H1 (cell line): ENCODE measurements at regions not wholly inside any gene's neighbourhood (a gene's known extent, or its start where the extent isn't known, plus 50 kb on each side); places are given as distances from the start of the nearest gene placed in this dataset.

Source experiments
- CTCF ChIA-PET: fragments of 300-600 bp; sonication (Branson Sonifier 250); formaldehyde crosslinking; loops from one replicate; lab custom pipeline; 2021; ENCODE audit not compliant: partially characterized antibody; lab: Charles Lee
- POLR2A ChIA-PET: fragments of 300-600 bp; sonication (Branson Sonifier 250); formaldehyde crosslinking; loops from one replicate; lab custom pipeline; 2021; ENCODE audit warnings: inconsistent platforms; ENCODE audit not compliant: partially characterized antibody; lab: Charles Lee
- DNase-seq, 2 experiments: peaks; one replicate each; pipeline versions ENCODE4 v3.0.0 to v3.0.0-alpha.2; 2010 to 2022; ENCODE audit warnings: low spot score in 2 of 2, low read depth in 1 of 2, mixed read lengths in 1 of 2
- FAIRE-seq: peaks from 2 replicates; lab custom pipeline; 2011; peaks lifted over from hg19 to GRCh38; lab: Jason Lieb, UNC
- H2AFZ ChIP-seq: 2 replicates; pipeline ENCODE4 v1.8.1; 2012; ENCODE audit warnings: low read length, inconsistent platforms
- H2AK5ac ChIP-seq: 2 replicates; pipeline ENCODE4 v1.6.1; 2013; ENCODE audit warnings: low read depth, low read length
- H2BK120ac ChIP-seq: replicated peaks from 2 replicates; pipeline ENCODE3; 2013; ENCODE audit warnings: low read depth, low read length, inconsistent platforms
- H2BK12ac ChIP-seq: 2 replicates; pipeline ENCODE4 v1.6.1; 2013; ENCODE audit warnings: low read depth, low read length
- H2BK15ac ChIP-seq: 2 replicates; pipeline ENCODE4 v1.6.1; 2013; ENCODE audit warnings: low read length
- H2BK20ac ChIP-seq: 2 replicates; pipeline ENCODE4 v1.6.1; 2013; ENCODE audit warnings: low read length
- H2BK5ac ChIP-seq: 2 replicates; pipeline ENCODE4 v1.6.1; 2013; ENCODE audit warnings: low read depth, low read length
- H3K14ac ChIP-seq: 2 replicates; pipeline ENCODE4 v1.6.1; 2013; ENCODE audit warnings: inconsistent platforms; ENCODE audit not compliant: insufficient read length
- H3K18ac ChIP-seq: 2 replicates; pipeline ENCODE4 v1.6.1; 2013; ENCODE audit warnings: low read length; ENCODE audit errors: extremely low read depth
- H3K23ac ChIP-seq: 2 replicates; pipeline ENCODE4 v1.6.1; 2013; ENCODE audit warnings: inconsistent platforms; ENCODE audit not compliant: insufficient read length
- H3K23me2 ChIP-seq: 2 replicates; pipeline ENCODE4 v1.6.1; 2013; ENCODE audit warnings: low read depth, low read length
- H3K27ac ChIP-seq: 2 replicates; pipeline ENCODE4 v1.6.1; 2011; ENCODE audit warnings: low read depth, low read length, inconsistent platforms
- H3K27me3 ChIP-seq, 4 experiments: replicated peaks in 1 of 4; 1 replicate in 1 of 4; 2 replicates in 3 of 4; pipeline versions ENCODE4 v1.6.1 to v1.8.1; 2011 to 2013; ENCODE audit warnings: low read length in 3 of 4, mild to moderate bottlenecking in 3 of 4, inconsistent platforms in 2 of 4, mixed read lengths in 2 of 4, moderate library complexity in 1 of 4; ENCODE audit not compliant: control insufficient read depth in 3 of 4, insufficient read depth in 3 of 4; ENCODE audit errors: extremely low read depth in 1 of 4
- H3K36me3 ChIP-seq, 4 experiments: 2 replicates each; pipeline versions ENCODE4 v1.6.1 to v1.8.1; 2011 to 2013; ENCODE audit warnings: mild to moderate bottlenecking in 4 of 4, low read length in 3 of 4, moderate library complexity in 2 of 4, control low read depth in 1 of 4, inconsistent platforms in 1 of 4; ENCODE audit not compliant: insufficient read depth in 4 of 4, control insufficient read depth in 2 of 4
- H3K4ac ChIP-seq: replicated peaks from 2 replicates; pipeline ENCODE3; 2013; ENCODE audit warnings: low read length, low read depth, mixed read lengths, inconsistent platforms; ENCODE audit not compliant: insufficient read length
- H3K4me1 ChIP-seq, 4 experiments: replicated peaks in 1 of 4; 1 replicate in 1 of 4; 2 replicates in 3 of 4; pipeline versions ENCODE4 v1.6.1 to v1.8.1; 2011 to 2013; ENCODE audit warnings: low read length in 3 of 4, inconsistent platforms in 2 of 4, mixed read lengths in 1 of 4; ENCODE audit not compliant: insufficient read depth in 4 of 4, control insufficient read depth in 3 of 4
- H3K4me2 ChIP-seq, 2 experiments: 2 replicates each; pipeline versions ENCODE4 v1.6.1 to v1.8.1; 2011 to 2013; ENCODE audit warnings: low read depth in 2 of 2, low read length in 2 of 2, control low read depth in 1 of 2, inconsistent platforms in 1 of 2, mild to moderate bottlenecking in 1 of 2; ENCODE audit not compliant: insufficient read depth in 1 of 2
- H3K4me3 ChIP-seq, 4 experiments: fragments of 200-600, 300-600 bp in 1 of 4; sonication (generic), shearing (Covaris generic), sonication (Bioruptor Twin) in 1 of 4; 2 replicates each; pipeline versions ENCODE4 v1.5.1 to v1.8.1; 2011 to 2016; ENCODE audit warnings: low read length in 4 of 4, low read depth in 3 of 4, control low read depth in 2 of 4, inconsistent platforms in 2 of 4, mild to moderate bottlenecking in 2 of 4, mixed read lengths in 1 of 4, moderate library complexity in 1 of 4; ENCODE audit not compliant: insufficient read depth in 2 of 4; ENCODE audit errors: extremely low read depth in 1 of 4
- H3K56ac ChIP-seq: replicated peaks from 2 replicates; pipeline ENCODE3; 2013; ENCODE audit warnings: low read depth, mild to moderate bottlenecking, mixed read lengths, low read length, inconsistent platforms; ENCODE audit not compliant: insufficient read length
- H3K79me1 ChIP-seq: 2 replicates; pipeline ENCODE4 v1.6.1; 2013; ENCODE audit warnings: low read depth, low read length, control low read depth
- H3K79me2 ChIP-seq, 2 experiments: 2 replicates each; pipeline versions ENCODE4 v1.6.1 to v1.8.1; 2012 to 2013; ENCODE audit warnings: low read length in 2 of 2, mild to moderate bottlenecking in 2 of 2, inconsistent platforms in 1 of 2; ENCODE audit not compliant: insufficient read depth in 2 of 2, control insufficient read depth in 1 of 2
- H3K9ac ChIP-seq, 4 experiments: replicated peaks in 1 of 4; 1 replicate in 1 of 4; 2 replicates in 3 of 4; pipeline versions ENCODE4 v1.6.1 to v1.8.1; 2011 to 2013; ENCODE audit warnings: low read depth in 3 of 4, low read length in 3 of 4, control low read depth in 2 of 4, mild to moderate bottlenecking in 2 of 4, moderate library complexity in 2 of 4, inconsistent platforms in 1 of 4; ENCODE audit errors: extremely low read depth in 1 of 4
- H3K9me3 ChIP-seq, 2 experiments: 2 replicates each; pipeline versions ENCODE4 v1.6.1 to v1.8.1; 2012 to 2013; ENCODE audit warnings: mild to moderate bottlenecking in 2 of 2, moderate library complexity in 2 of 2, control low read depth in 1 of 2, inconsistent platforms in 1 of 2, low read depth in 1 of 2, low read length in 1 of 2, mixed read lengths in 1 of 2; ENCODE audit not compliant: insufficient read depth in 2 of 2
- H4K20me1 ChIP-seq, 2 experiments: replicated peaks in 1 of 2; 2 replicates each; pipeline versions ENCODE3 to v1.8.1; 2011 to 2013; ENCODE audit warnings: inconsistent platforms in 2 of 2, low read length in 2 of 2, mild to moderate bottlenecking in 1 of 2; ENCODE audit not compliant: insufficient read depth in 2 of 2, control insufficient read depth in 1 of 2
- H4K5ac ChIP-seq: 2 replicates; pipeline ENCODE4 v1.6.1; 2013; ENCODE audit warnings: low read length, low read depth, mixed read lengths, inconsistent platforms; ENCODE audit not compliant: insufficient read length
- H4K8ac ChIP-seq: 2 replicates; pipeline ENCODE4 v1.8.0; 2013; ENCODE audit warnings: mild to moderate bottlenecking, moderate library complexity, low read length, inconsistent platforms; ENCODE audit not compliant: insufficient read depth; ENCODE audit errors: extremely low read depth
- H4K91ac ChIP-seq: replicated peaks from 2 replicates; pipeline ENCODE3; 2013; ENCODE audit warnings: low read length, mixed read lengths, inconsistent platforms; ENCODE audit not compliant: insufficient read length
- EGR1 ChIP-seq: IDR thresholded peaks from 2 replicates; pipeline ENCODE4 v1.6.1; 2011; ENCODE audit warnings: low read depth, low read length, borderline replicate concordance
- EZH2 ChIP-seq: fragments of 200-600 bp; sonication (generic); IDR thresholded peaks from 2 replicates; pipeline ENCODE4 v1.7.1; 2012; ENCODE audit warnings: low read depth, mild to moderate bottlenecking, moderate library complexity, low read length, inconsistent platforms; ENCODE audit not compliant: severe bottlenecking
- FOSL1 ChIP-seq: IDR thresholded peaks from 2 replicates; pipeline ENCODE4 v1.6.1; 2011; ENCODE audit warnings: mild to moderate bottlenecking, low read depth, low read length, moderate library complexity; ENCODE audit not compliant: insufficient read depth
- HDAC2 ChIP-seq, 2 experiments: fragments of 300-600 bp in 1 of 2; sonication (generic) in 1 of 2; IDR thresholded peaks; 2 replicates each; pipeline ENCODE4 v1.6.1; 2011 to 2012; ENCODE audit warnings: low read depth in 2 of 2, low read length in 2 of 2, mild to moderate bottlenecking in 2 of 2, moderate library complexity in 2 of 2, borderline replicate concordance in 1 of 2, inconsistent platforms in 1 of 2
- HDAC6 ChIP-seq: IDR thresholded peaks from one replicate; pipeline ENCODE4 v1.7.1; 2012; ENCODE audit warnings: low read depth, mild to moderate bottlenecking, inconsistent platforms, low read length, moderate library complexity
- KDM4A ChIP-seq: IDR thresholded peaks from one replicate; pipeline ENCODE4 v1.7.1; 2012; ENCODE audit warnings: low read depth, mild to moderate bottlenecking, moderate library complexity, low read length, inconsistent platforms; ENCODE audit not compliant: severe bottlenecking
- PHF8 ChIP-seq: fragments of 200-600 bp; sonication (generic); conservative IDR thresholded peaks from 2 replicates; pipeline ENCODE4 v1.7.1; 2012; ENCODE audit warnings: low read depth, mild to moderate bottlenecking, inconsistent platforms, low read length, moderate library complexity
- POLR2A ChIP-seq, 2 experiments: IDR thresholded peaks; 1 replicate in 1 of 2; 2 replicates in 1 of 2; pipeline ENCODE4 v1.6.1; 2011; ENCODE audit warnings: low read depth in 2 of 2, low read length in 2 of 2, mild to moderate bottlenecking in 2 of 2; ENCODE audit errors: control extremely low read depth in 1 of 2
- SAP30 ChIP-seq: fragments of 300-600 bp; sonication (generic); IDR thresholded peaks from 2 replicates; pipeline ENCODE4 v1.7.1; 2012; ENCODE audit warnings: low read length, moderate library complexity, mild to moderate bottlenecking, inconsistent platforms; ENCODE audit not compliant: insufficient read depth, insufficient replicate concordance
- TAF7 ChIP-seq: optimal IDR thresholded peaks from 2 replicates; pipeline ENCODE3; 2011; ENCODE audit warnings: low read depth, mild to moderate bottlenecking, inconsistent platforms, low read length, moderate library complexity, borderline replicate concordance
- TCF12 ChIP-seq: IDR thresholded peaks from 2 replicates; pipeline ENCODE4 v1.6.1; 2011; ENCODE audit warnings: low read depth, mild to moderate bottlenecking, low read length
- WGBS, 2 experiments: shearing (Covaris generic) in 1 of 2; methylation state at CpG; one replicate each; pipeline versions ENCODE4 v1.1.6 to v1.1.7; 2013 to 2015; ENCODE audit warnings: low lambda C conversion rate in 2 of 2, mixed read lengths in 2 of 2, inconsistent platforms in 1 of 2, low coverage in 1 of 2, missing lambda C conversion rate in 1 of 2; ENCODE audit not compliant: insufficient replicate concordance in 2 of 2, insufficient coverage in 1 of 2, insufficient read length in 1 of 2; ENCODE audit errors: extremely low coverage in 1 of 2, missing lambda C conversion rate in 1 of 2; 5-methylcytosine and 5-hydroxymethylcytosine counted together
- TF ChIP-seq, protein P1 (sequence below), 3 experiments: IDR thresholded peaks; 1 replicate in 2 of 3; 2 replicates in 1 of 3; pipeline versions ENCODE4 v1.5.1 to v1.6.1; 2011; ENCODE audit warnings: low read length in 3 of 3, mild to moderate bottlenecking in 3 of 3, inconsistent platforms in 2 of 3, low read depth in 1 of 3, moderate library complexity in 1 of 3; ENCODE audit not compliant: insufficient read depth in 1 of 3; ENCODE audit errors: control extremely low read depth in 1 of 3

DNA sequence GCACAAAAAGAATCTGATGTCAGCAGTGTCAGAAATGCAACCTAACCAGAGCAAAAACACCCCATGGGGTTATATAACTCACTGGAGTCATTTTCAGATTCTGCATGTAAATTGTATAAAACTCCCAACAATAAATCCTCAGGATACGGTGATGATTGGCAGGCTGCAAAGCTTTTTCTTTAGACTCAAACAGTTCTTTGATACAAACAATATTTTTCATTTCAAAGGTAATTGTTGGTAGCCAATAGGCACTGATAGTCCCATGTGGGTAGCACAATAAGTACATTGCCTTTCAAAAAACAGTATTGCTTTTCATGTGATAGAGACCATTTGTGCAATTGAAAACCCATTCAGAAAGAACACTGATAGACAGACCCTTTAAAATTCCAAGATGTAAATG is 98.0 kb downstream of the TMEM26 start:
- Histone ChIP-seq H3K36me3 (no peaks in the 10 kb centered on the region), H3K9me3 (peaks cover 4 to 5% of the 10 kb centered on the region in 2 experiments; a peak in 1 of 4 replicates), H2BK120ac (no peak overlapping the region), H3K4ac (no peak overlapping the region), H4K8ac (no peak overlapping the region), H3K4me1 (no peaks in the 10 kb centered on the region), H4K5ac (no peak overlapping the region), H3K14ac (no peak overlapping the region), H3K18ac (no peak overlapping the region), H2BK12ac (no peak overlapping the region), H2BK5ac (no peak overlapping the region), H3K23ac (no peak overlapping the region), H3K79me1 (no peaks in the 10 kb centered on the region), H4K91ac (no peak overlapping the region), H2BK15ac (no peak overlapping the region), H3K23me2 (no peaks in the 10 kb centered on the region), H3K79me2 (no peaks in the 10 kb centered on the region), H2AK5ac (no peak overlapping the region), H2BK20ac (no peak overlapping the region), H3K27ac (no peak overlapping the region), H4K20me1 (no peaks in the 10 kb centered on the region), H3K4me2 (no peak overlapping the region), H3K4me3 (no peak overlapping the region), H2AFZ (no peak overlapping the region), H3K27me3 (no peaks in the 10 kb centered on the region), H3K56ac (no peak overlapping the region), H3K9ac (no peak overlapping the region)
- CTCF ChIA-PET, result no interaction called here
- DNase-seq, result no peak
- POLR2A ChIA-PET, result no interaction called here
- FAIRE-seq, result no peak
- 100% methylated on average over 1 of the region's 1 CpG; no CpG with 5 or more reads in 1 of the 2 experiments for WGBS, 2 experiments
- TF ChIP-seq, protein P1, sequence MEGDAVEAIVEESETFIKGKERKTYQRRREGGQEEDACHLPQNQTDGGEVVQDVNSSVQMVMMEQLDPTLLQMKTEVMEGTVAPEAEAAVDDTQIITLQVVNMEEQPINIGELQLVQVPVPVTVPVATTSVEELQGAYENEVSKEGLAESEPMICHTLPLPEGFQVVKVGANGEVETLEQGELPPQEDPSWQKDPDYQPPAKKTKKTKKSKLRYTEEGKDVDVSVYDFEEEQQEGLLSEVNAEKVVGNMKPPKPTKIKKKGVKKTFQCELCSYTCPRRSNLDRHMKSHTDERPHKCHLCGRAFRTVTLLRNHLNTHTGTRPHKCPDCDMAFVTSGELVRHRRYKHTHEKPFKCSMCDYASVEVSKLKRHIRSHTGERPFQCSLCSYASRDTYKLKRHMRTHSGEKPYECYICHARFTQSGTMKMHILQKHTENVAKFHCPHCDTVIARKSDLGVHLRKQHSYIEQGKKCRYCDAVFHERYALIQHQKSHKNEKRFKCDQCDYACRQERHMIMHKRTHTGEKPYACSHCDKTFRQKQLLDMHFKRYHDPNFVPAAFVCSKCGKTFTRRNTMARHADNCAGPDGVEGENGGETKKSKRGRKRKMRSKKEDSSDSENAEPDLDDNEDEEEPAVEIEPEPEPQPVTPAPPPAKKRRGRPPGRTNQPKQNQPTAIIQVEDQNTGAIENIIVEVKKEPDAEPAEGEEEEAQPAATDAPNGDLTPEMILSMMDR (IDR thresholded peaks at IDR 0.05; ENCODE audit: control extremely low read depth in 1 of 3, insufficient read depth in 1 of 3, low read depth in 1 of 3, low read length in 3 of 3), result no peak
- TF ChIP-seq SAP30 (no peak), POLR2A (IDR thresholded peaks at IDR 0.05; ENCODE audit: control extremely low read depth in 1 of 2, low read depth in 2 of 2, low read length in 2 of 2) (no peak), TAF7 (no peak), FOSL1 (no peak), HDAC2 (IDR thresholded peaks at IDR 0.05; ENCODE audit: borderline replicate concordance in 1 of 2, low read depth in 2 of 2, low read length in 2 of 2) (no peak), PHF8 (no peak), EZH2 (no peak), TCF12 (no peak), HDAC6 (no peak), EGR1 (no peak), KDM4A (no peak)
